Transverse colon (tissue), 3 donors: ENCODE measurements at regions not wholly inside any gene's neighbourhood (a gene's known extent, or its start where the extent isn't known, plus 50 kb on each side); places are given as distances from the start of the nearest gene placed in this dataset.

Experiments used
- EP300 ChIP-seq: sonication (generic); formaldehyde crosslinking; IDR thresholded peaks from one replicate; pipeline ENCODE4 v1.6.1; 2017; ENCODE audit warnings: antibody characterized with exemption, low read depth
- POLR2A ChIP-seq: fragments of 450-650 bp; IDR thresholded peaks from one replicate; pipeline ENCODE4 v1.6.1; 2016; ENCODE audit warnings: antibody characterized with exemption, mild to moderate bottlenecking, moderate library complexity
- TF ChIP-seq, protein P1 (sequence below), 5 experiments: fragments of 200-600 bp in 3 of 5; fragments of 450-650 bp in 2 of 5; sonication (generic) in 3 of 5; IDR thresholded peaks; 1 replicate in 2 of 5; 2 replicates in 3 of 5; pipeline ENCODE4 v1.5.1; 2016 to 2017; ENCODE audit warnings: antibody characterized with exemption in 5 of 5, inconsistent platforms in 3 of 5, mild to moderate bottlenecking in 2 of 5, moderate library complexity in 1 of 5

DNA sequence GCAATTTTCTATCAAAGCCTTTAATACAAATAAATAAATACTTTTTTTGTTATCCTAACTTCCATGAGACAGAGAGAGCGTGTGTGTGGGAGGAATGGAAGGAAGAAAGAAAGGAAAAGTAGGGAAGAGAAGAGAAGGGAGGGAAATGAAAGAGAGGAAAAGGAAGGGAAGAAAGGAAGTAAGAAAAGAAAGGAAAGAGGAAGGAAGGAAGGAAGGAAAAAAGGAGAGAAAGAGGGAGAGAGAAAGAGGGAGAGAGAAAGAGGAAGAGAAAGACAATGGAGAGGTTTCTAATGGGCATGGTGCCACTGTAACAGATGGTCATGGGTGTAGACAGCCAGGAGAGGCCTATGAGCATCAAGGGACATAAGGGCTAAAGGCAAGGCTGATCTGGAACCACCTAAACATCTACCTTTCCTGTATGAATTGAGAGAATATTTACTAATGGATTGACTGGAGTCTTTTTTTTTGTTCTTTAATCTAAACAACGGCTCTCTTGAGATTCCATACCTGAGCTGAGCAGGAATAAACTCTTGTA is 234.9 kb downstream of the PTPRC start:
- TF ChIP-seq POLR2A = no peak
- TF ChIP-seq, protein P1, sequence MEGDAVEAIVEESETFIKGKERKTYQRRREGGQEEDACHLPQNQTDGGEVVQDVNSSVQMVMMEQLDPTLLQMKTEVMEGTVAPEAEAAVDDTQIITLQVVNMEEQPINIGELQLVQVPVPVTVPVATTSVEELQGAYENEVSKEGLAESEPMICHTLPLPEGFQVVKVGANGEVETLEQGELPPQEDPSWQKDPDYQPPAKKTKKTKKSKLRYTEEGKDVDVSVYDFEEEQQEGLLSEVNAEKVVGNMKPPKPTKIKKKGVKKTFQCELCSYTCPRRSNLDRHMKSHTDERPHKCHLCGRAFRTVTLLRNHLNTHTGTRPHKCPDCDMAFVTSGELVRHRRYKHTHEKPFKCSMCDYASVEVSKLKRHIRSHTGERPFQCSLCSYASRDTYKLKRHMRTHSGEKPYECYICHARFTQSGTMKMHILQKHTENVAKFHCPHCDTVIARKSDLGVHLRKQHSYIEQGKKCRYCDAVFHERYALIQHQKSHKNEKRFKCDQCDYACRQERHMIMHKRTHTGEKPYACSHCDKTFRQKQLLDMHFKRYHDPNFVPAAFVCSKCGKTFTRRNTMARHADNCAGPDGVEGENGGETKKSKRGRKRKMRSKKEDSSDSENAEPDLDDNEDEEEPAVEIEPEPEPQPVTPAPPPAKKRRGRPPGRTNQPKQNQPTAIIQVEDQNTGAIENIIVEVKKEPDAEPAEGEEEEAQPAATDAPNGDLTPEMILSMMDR (IDR thresholded peaks at IDR 0.05) = no peak
- TF ChIP-seq EP300 = no peak
